ENCODE measurements at regions not wholly inside any gene's neighbourhood (a gene's known extent, or its start where the extent isn't known, plus 50 kb on each side); places are given as distances from the start of the nearest gene placed in this dataset.
A peak's percentile ranks its signal among the peaks of the same experiment; 100 is the strongest.

DNA sequence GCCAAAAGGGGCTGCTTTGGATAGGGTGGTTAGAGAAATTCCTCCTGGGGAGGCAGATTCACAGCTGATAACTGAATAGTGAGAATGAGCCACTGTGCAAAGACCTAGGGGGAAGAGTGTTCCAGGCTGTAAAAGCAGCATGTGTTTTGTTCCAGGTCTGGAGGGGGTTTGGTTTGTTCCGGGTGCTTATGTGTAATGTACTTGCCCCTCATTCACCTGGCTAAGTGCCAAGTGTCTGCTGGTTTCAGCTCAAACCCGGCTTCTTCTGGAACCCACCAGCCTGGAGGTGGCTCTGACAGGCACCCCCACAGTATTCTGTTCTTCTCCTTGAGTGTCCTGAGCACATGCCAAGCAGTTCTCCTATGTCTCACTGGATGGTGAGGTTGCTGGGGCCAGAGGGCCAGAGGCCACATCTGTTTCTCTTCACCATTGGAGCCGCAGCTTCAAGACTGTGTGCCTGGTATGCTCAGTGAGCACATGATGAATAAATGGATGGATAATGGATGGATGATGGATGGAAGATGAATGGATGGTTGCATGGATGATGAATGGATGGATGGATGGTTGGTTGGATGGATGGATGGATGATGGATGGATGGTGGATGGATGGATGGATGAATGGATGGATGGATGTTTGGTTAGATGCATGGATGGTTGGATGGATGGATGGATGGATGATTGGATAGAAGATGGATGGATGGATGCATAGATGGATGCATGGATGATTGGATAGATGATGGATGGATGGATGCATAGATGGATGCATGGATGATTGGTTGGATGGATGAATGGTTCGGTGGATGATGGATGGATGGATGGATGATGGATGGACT lies 227.6 kb downstream of the BMP7 start:
- no peak for DNase-seq

GRCh38 chr20:57040466-57040865 lies 226.0 kb downstream of the BMP7 start:
- no peak for DNase-seq

DNA sequence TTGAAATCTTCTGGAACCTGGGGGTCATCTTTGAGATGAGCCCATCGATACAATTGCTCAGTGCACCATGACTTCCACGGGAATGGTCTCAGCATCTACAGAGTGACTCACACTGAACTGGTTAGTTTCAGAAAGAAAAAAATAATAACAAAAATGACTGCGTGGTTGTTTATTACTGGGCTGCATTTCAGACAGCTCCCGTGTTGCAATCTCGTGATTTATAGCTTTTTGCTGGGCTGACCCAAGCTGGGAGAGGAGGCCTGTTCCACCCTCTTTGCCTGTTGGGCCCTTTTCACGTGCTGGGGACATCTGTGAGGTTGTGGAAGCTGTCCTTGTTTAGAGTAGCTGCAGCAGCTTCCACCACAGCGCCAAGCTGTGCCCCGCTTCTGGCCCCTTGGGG lies 225.5 kb downstream of the BMP7 start:
- DNase-seq: peak; percentile 64

DNA sequence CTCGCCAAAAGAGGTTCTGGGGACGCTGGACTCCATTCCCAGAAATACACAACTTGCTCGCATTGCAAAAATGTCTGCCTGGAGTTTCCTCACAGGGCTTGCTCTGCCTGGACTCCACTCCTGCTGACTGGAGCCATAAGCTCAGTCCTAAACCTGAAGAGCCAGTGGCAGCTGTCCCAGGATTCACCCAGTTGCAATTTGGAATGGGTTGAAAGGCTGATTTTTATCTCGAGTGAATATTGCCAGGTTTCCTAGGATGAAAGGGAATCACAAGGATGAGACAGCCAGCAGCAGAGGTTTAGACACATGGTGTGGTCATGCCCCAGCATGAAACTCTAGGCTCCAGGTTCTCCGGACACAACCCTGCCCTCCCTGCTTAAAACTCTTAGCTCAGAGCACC lies 223.3 kb downstream of the BMP7 start:
- no peak for DNase-seq

- DNase-seq: no peak
These were observed 222.7 kb downstream of the BMP7 start for GRCh38 chr20:57043669-57044268.

GRCh38 chr20:57047281-57048026 lies 219.0 kb downstream of the BMP7 start:
- no peak for DNase-seq

DNA sequence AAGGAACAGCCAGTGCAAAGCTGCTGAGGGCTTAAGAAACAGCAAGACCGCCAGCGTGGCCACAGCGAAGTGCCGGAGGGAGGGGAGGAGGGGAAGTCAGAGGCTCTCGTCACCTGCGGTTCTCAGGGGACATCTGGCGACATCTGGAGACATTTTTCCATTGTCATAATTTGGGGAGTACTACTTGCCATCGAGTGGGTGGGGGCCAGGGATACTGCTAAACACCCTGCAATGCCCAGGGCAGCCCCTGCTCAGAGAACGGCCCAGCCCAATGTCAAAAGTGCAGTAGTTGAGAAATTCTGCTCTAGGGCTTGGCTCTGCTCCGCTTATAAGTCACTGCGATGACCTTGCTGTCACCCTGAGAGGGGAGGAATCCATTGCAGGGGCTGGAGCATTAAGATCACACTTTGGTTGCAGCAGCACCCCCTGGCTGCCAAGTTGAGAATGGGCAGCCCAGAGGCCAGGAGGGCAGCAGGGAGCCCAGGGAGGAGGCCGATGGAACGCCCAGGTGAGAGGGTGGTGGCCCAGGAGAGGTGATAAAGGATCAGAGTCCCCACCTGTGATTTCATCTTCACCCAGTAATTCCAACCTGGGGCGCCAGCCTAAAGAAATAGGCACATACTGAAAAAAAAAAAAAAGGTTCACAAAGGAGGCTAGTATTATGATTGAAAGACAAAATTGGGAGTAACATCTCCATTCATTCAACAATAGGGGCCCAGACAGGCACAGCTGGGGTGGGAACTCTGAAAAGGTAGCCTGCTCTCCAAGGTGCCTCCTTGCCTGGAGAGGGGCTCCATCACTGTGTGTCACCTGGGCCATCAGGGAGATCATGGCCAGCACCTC lies 218.2 kb downstream of the BMP7 start:
- peak; percentile 67 for DNase-seq

- no peak for DNase-seq
These were observed 217.1 kb downstream of the BMP7 start for GRCh38 chr20:57049296-57049695.

DNA sequence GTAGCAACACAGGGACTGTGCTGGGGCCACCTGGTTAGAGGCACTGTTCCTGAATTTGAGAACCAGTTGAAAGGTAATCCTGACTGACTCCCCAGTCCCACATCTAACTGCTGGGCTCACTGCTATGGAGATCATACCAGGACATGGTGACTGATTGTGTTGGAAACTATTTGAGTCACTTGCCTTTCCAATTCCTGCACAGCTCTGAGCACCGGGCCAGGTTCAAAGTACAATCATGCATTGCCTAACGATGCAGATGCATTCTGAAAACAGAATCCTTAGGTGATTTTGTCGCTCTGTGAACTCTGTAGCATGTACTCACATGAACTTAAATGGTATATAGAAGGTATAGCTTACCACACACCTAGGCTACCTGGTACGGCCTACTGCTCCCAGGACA lies 215.3 kb downstream of the BMP7 start:
- DNase-seq: no peak

DNA sequence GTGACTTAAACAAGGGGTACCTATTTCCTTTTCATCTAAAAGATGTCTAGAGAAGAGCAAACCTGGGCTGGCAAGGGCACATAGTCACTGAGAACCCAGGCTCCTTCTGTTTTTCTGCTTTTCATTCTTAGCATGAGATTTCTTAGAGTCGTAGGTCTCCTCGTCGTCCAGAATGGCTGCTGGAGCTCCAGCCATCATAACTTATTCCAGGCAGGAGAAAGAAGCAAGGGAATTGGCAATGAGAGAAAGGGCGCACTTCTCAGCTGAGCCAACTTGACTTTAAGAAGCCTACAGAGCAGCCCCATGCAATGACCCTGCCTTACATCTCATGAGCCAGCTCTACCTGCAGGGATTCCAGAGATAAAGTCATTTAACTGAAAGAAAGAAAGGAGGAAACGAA lies 213.4 kb downstream of the BMP7 start:
- no peak for DNase-seq

GRCh38 chr20:57053793-57054552 lies 212.5 kb downstream of the BMP7 start:
- DNase-seq: no peak

GRCh38 chr20:57055345-57055744 lies 211.1 kb downstream of the BMP7 start:
- DNase-seq: no peak

DNA sequence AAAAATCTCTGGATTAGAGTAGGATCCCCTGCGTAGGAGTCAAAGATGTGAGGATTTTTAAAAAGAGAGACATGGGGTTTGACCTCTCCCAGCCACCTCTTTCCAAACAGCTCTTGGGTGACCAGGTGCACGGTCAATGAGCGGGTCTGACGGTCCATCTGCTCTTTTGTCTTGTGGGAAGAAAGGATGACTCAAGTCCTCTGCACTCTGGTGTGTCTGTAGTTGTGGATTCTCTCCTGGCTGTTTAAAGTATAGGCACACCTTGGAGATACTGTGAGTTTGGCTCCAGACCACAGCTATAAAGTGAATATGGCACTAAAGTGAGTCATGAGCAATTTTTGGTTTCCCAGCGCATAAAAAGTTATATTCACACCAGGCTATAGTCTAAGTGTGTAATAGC lies 209.8 kb downstream of the BMP7 start:
- no peak for DNase-seq

GRCh38 chr20:57059055-57059596 lies 207.3 kb downstream of the BMP7 start:
- no peak for DNase-seq

DNA sequence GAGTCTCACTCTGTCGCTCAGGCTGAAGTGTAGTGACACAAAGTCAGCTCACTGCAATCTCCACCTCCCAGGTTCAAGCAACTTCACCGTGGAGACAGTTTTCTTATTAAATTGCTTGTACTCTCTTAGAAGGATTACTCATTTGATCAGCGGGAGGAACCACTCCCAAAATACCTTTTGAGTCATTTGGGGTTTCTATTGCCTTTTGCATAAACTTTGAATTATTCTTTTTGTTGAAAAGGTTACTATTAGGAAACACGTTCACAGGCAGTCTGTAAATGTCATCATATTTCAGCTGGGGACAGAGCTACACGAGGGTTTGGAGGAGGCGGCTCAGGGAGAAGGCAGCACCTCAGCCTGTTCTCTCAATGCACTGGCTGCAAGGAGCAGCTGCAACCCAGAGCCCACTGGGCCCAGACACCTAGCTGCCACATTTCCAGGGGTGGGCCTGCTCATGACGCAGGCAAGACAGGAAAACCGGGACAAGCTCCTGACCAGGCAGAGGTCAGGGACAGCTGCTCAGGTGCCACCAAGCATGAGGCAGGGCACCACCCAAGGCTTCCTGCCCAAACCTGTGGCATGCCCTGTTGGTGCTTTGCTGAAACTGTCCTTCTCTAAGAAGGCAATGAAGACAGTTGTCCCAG lies 205.9 kb downstream of the BMP7 start:
- no peak for DNase-seq

DNA sequence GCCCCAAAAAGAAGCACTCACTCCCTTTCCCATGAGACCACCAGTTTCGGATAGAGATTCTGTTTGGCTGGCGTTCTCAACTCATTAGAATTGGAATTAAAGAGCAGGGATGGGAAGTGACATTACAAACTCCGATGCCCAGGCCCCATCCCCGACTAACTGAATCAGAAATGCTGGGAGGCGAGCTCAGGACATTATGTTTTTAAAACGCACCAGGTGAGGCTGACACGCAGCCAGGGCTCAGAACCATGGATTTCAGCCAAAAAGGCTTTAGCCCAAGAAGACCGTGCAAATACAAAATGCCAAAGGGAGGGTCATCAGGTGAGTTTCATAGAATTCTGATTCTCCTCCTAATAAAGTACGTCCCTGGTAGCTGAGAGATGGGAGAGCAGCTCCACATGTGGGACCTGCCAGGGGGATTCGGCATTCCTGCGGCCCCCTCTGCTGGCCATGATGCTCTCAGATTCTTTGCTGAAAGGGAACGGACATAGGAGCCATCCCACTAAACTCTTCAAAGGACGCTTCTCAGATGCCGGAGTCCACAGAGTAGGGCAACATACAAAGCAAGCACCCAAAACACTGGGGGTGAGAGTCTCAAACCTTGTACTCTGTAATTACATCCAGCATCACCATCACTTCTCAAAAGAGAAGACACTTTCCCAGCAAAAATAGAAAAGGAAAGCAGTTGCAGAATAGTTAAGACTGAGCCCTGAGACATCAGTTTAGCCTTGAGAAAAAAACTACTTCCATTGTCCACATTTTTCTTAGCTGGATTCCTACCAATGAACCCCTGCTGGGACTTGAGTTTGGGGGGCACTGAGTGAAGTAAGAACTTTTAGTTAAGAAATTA lies 205.2 kb downstream of the BMP7 start:
- peak; percentile 70 for DNase-seq

DNA sequence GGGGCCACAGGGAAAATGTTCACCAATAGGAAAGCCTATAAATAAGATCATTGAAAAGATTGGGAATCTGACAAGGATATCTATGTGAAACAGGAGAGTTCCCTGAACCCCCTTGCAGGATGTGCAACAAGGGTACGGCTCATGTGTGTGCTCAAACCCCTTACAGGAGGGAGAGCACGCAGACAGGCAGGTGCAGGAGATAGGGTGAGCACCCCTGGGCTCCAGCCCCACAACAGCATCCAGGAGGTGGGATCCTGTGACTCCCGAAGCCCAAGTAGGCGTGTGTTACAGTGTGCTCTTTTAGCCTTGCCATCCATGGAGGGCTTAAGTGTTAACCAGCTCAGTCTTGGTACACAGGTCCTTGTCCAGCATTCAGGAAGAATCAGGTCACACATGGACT lies 204.2 kb downstream of the BMP7 start:
- DNase-seq: no peak

GRCh38 chr20:57062696-57063270 lies 203.7 kb downstream of the BMP7 start:
- no peak for DNase-seq

GRCh38 chr20:57064836-57065235 lies 201.6 kb downstream of the BMP7 start:
- DNase-seq: no peak

DNA sequence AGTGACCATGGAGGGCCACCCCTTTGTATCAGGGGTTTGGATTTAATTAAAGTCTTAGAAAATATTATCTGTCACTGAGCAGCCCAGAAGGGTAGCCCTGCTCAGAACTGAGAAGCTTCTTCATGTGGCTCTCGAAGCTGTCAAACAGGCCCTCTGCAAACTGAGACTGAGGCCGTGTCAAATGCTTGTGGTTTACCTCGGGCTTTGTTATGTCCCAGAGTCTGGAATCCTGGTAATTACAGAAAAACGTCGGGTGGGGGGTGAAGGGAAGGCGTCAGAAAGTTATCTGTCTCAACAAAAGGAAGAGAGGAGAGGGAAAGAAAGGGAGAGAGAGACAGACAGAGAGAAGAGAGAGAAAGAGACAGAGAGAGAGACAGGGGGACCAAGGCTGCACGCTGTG lies 200.8 kb downstream of the BMP7 start:
- peak; percentile 85 for DNase-seq
